IPS-11a (cell line): ENCODE measurements at regions not wholly inside any gene's neighbourhood (a gene's known extent, or its start where the extent isn't known, plus 50 kb on each side); places are given as distances from the start of the nearest gene placed in this dataset.
A peak's percentile ranks its signal among the peaks of the same experiment; 100 is the strongest.
"Not testable (repeated sequence)": the region's sequence is repeated elsewhere in the genome, so short reads cannot be mapped to it uniquely, and the experiment has no call there.

ENCODE experiments used
- H3K4me3 ChIP-seq: one replicate; pipeline ENCODE4 v1.5.1; 2013; ENCODE audit warnings: low read depth, low read length, control low read depth

GRCh38 chrX:115966920-115967319, 203.6 kb upstream of the AGTR2 start:
- H3K4me3 ChIP-seq: no peak overlapping the region

GRCh38 chrX:115968436-115969252, 201.9 kb upstream of the AGTR2 start:
- H3K4me3 ChIP-seq: peak overlapping the region; percentile 70

- no peak overlapping the region for H3K4me3 ChIP-seq
These were observed 199.8 kb upstream of the AGTR2 start for GRCh38 chrX:115970718-115971117.

- no peak overlapping the region for H3K4me3 ChIP-seq
These were observed 197.8 kb upstream of the AGTR2 start for GRCh38 chrX:115972717-115973116.

DNA sequence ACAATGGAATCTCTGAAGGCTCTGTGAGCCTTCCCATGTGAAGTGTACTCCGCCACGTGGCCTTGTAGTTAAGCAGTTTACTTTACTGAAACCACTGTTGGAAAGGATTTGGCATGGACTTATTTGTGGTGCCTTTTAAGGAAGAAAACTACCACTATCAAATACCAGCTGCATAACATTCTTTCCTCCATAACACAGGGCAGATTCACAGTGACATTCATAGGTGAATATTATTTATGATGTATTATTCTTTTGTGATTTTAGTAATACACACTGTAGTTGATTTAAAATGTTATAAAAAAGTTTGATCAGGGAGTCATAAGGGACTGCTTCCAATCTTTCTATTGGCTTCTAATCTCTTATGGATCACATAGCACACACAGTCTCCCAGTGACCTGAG, 192.5 kb upstream of the AGTR2 start:
- no peak overlapping the region for H3K4me3 ChIP-seq

DNA sequence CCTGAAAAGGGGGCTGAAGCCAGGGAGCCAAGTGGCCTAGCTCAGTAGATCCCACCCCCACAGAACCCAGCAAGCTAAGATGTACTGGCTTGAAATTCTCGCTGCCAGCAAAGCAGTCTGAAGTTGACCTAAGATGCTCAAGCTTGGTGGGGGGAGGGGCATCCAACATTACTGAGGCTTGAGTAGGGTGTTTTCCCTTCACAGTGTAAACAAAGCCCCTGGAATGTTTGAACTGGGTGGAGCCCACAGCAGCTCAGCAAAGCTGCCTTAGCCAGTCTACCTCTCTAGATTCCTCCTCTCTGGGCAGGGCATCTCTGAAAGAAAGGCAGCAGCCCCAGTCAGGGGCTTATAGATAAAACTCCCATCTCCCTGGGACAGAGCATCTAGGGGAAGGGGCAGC, 187.4 kb upstream of the AGTR2 start:
- not testable (repeated sequence) for H3K4me3 ChIP-seq

DNA sequence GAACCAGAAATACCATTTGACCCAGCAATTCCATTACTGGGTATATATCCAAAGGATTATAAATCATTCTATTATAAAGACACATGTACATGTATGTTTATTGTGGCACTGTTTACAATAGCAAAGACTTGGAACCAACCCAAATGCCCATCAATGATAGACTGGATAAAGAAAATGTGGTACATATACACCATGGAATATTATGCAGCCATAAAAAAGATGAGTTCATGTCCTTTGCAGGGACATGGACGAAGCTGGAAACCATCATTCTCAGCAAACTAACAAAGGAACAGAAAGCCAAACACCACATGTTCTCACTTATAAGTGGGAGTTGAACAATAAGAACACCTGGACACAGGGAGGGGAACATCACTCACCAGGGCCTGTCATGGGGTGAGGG, 183.1 kb upstream of the AGTR2 start:
- not testable (repeated sequence) for H3K4me3 ChIP-seq

GRCh38 chrX:115988825-115989224, 181.7 kb upstream of the AGTR2 start:
- H3K4me3 ChIP-seq: no peak overlapping the region

DNA sequence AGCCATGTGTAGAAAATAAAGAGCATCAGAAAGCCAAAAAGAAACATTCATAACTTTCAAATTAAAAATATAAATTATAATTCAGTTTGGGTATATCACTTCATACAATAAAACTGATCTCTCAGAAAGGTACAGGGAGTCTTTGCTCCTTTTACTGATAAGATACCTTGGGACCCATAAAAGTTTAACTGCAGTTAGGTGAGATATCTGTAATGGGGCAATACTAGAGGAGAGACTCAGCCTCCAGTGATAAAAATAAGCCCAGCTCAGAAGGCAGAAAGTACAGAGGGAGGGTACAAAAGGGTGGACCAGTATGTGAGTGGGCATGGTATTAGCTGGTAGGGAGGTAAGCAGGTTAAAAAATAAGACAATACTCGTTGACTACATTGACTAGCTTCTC, 180.9 kb upstream of the AGTR2 start:
- H3K4me3 ChIP-seq: no peak overlapping the region

DNA sequence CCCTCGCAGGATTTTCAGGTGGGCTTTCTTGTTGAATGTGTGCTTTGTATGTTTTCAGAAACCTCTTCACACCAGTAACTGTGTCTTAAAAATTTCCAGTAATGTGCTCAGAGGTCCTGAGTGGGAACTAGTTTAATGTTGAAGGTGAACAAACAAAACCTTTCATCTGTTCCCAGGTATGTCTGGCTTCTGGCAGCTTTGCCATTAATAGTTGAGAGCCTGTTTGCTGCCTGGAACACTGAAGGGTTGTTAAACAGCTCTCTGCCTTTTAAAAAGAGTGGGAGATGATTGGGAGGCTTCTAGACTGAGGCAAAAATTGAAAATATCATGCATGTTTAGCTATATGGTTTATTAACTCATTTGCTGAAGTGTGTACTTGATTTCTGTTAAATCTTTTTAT, 161.2 kb upstream of the AGTR2 start:
- no peak overlapping the region for H3K4me3 ChIP-seq

DNA sequence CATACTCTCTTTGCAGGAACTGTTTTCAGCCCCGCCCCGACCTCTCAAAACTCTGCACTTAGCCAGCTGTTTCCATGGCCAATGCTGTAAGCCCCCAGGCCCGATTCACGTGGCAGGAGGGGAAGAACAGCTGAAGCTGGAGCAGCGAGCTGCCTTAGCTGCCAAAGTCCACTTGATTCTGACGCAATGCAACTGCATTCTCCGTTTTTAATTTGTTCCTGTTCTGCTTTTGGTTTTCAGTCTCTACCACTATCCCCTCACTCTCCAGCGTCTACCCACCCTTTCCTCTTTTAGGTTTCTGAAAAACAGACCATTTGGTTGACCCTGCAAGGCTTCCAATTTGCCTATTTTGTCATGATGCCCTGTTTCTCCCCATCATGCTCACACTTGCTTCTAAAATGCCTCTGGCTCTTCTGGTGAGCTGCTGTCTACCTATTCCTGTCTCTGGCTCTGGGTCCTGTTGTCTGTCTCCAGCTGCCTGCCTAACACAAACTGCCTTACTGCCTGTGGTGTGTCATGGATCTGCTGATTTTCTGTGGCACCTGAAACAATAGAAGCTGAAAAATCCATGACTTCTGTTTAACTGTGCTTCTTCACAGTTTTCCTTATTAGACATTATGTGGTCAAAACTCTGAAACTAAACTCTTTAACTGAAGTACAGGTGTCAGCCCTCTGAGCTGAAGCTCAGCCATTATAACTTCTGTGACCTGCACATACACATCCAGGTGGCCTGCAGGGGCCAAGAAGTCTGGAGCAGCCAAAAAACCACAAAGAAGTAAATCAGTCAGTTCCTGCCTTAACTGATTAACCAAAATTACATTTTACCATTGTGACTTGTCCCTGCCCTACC, 160.5 kb upstream of the AGTR2 start:
- H3K4me3 ChIP-seq: no peak overlapping the region

GRCh38 chrX:116010939-116011338, 159.6 kb upstream of the AGTR2 start:
- H3K4me3 ChIP-seq: no peak overlapping the region

- H3K4me3 ChIP-seq: no peak overlapping the region
These were observed 139.2 kb upstream of the AGTR2 start for GRCh38 chrX:116031331-116031730.
